HEK293 (cell line): ENCODE measurements at regions not wholly inside any gene's neighbourhood (a gene's known extent, or its start where the extent isn't known, plus 50 kb on each side); places are given as distances from the start of the nearest gene placed in this dataset.

ENCODE experiments used
- CTCF ChIA-PET: fragments of 350-600 bp; formaldehyde crosslinking; extraction: SDS; loops from one replicate; lab custom pipeline; 2021; ENCODE audit warnings: antibody characterized with exemption; lab: Yijun Ruan, JAX
- POLR2A ChIA-PET: fragments of 300-600 bp; formaldehyde crosslinking; extraction: SDS; loops from one replicate; lab custom pipeline; 2020; ENCODE audit warnings: antibody characterized with exemption, inconsistent platforms; lab: Yijun Ruan, JAX
- H3K27ac ChIP-seq: fragments of 200-500 bp; sonication (Bioruptor generic); 2 replicates; pipeline ENCODE4 v1.5.1; 2014; ENCODE audit warnings: low read depth, low read length, control low read depth, inconsistent platforms; ENCODE audit errors: extremely low read depth
- H3K36me3 ChIP-seq, 2 experiments: fragments of 200-500 bp in 1 of 2; sonication (Bioruptor generic) in 1 of 2; 1 replicate in 1 of 2; 2 replicates in 1 of 2; pipeline ENCODE4 v1.5.1; 2014 to 2017; ENCODE audit warnings: inconsistent platforms in 2 of 2, low read length in 2 of 2; ENCODE audit not compliant: control insufficient read depth in 2 of 2, insufficient read depth in 1 of 2
- H3K4me1 ChIP-seq: fragments of 200-500 bp; sonication (Bioruptor generic); 2 replicates; pipeline ENCODE4 v1.5.1; 2014; ENCODE audit warnings: mild to moderate bottlenecking, low read length, inconsistent platforms; ENCODE audit not compliant: control insufficient read depth, insufficient read depth
- H3K4me3 ChIP-seq: 2 replicates; pipeline ENCODE4 v1.5.1; 2011; ENCODE audit warnings: low read depth, mild to moderate bottlenecking, control low read depth, low read length, moderate library complexity
- H3K9me3 ChIP-seq: fragments of 200-500 bp; sonication (Bioruptor generic); 2 replicates; pipeline ENCODE4 v1.5.1; 2014; ENCODE audit warnings: low read depth, low read length, inconsistent platforms; ENCODE audit not compliant: control insufficient read depth, insufficient read depth
- ATF2 ChIP-seq: fragments of 450-650 bp; formaldehyde crosslinking; IDR thresholded peaks from 2 replicates; pipeline ENCODE4 v1.5.1; 2016; ENCODE audit warnings: missing biosample characterization, missing genetic modification characterization, low read depth
- BCL6B ChIP-seq: fragments of 450-650 bp; formaldehyde crosslinking; IDR thresholded peaks from 2 replicates; pipeline ENCODE4 v1.5.1; 2017; ENCODE audit warnings: missing biosample characterization, missing genetic modification characterization
- REST ChIP-seq: fragments of 450-650 bp; formaldehyde crosslinking; IDR thresholded peaks from 2 replicates; pipeline ENCODE4 v1.5.1; 2016; ENCODE audit warnings: missing biosample characterization, missing genetic modification characterization
- TRIM28 ChIP-seq: IDR thresholded peaks from 2 replicates; pipeline ENCODE4 v1.6.1; 2011; ENCODE audit warnings: low read length, control low read depth, borderline replicate concordance
- ZBTB6 ChIP-seq: fragments of 450-650 bp; formaldehyde crosslinking; IDR thresholded peaks from 2 replicates; pipeline ENCODE4 v1.5.1; 2017; ENCODE audit warnings: missing biosample characterization, missing genetic modification characterization
- ZBTB8A ChIP-seq: fragments of 450-650 bp; formaldehyde crosslinking; IDR thresholded peaks from 2 replicates; pipeline ENCODE4 v1.5.1; 2016; ENCODE audit warnings: missing biosample characterization, missing genetic modification characterization
- ZNF157 ChIP-seq: fragments of 450-650 bp; formaldehyde crosslinking; IDR thresholded peaks from 2 replicates; pipeline ENCODE4 v1.5.1; 2016; ENCODE audit warnings: missing biosample characterization, missing genetic modification characterization
- ZNF169 ChIP-seq: fragments of 450-650 bp; formaldehyde crosslinking; IDR thresholded peaks from 2 replicates; pipeline ENCODE4 v1.5.1; 2016; ENCODE audit warnings: missing biosample characterization, missing genetic modification characterization
- ZNF23 ChIP-seq: fragments of 450-650 bp; formaldehyde crosslinking; IDR thresholded peaks from 2 replicates; pipeline ENCODE4 v1.5.1; 2016; ENCODE audit warnings: missing biosample characterization, missing genetic modification characterization, borderline replicate concordance
- ZNF398 ChIP-seq: fragments of 450-650 bp; formaldehyde crosslinking; IDR thresholded peaks from 2 replicates; pipeline ENCODE4 v1.5.1; 2017; ENCODE audit warnings: missing biosample characterization, missing genetic modification characterization
- ZNF513 ChIP-seq: fragments of 450-650 bp; IDR thresholded peaks from 2 replicates; pipeline ENCODE4 v1.5.1; 2018; ENCODE audit warnings: missing biosample characterization, missing genetic modification characterization
- ZNF514 ChIP-seq: fragments of 450-650 bp; formaldehyde crosslinking; IDR thresholded peaks from 2 replicates; pipeline ENCODE4 v1.5.1; 2016; ENCODE audit warnings: missing biosample characterization, missing genetic modification characterization
- ZNF544 ChIP-seq: fragments of 450-650 bp; formaldehyde crosslinking; IDR thresholded peaks from 2 replicates; pipeline ENCODE4 v1.5.0; 2017; ENCODE audit warnings: missing biosample characterization, missing genetic modification characterization
- ZNF624 ChIP-seq: fragments of 450-650 bp; formaldehyde crosslinking; IDR thresholded peaks from 2 replicates; pipeline ENCODE4 v1.5.1; 2017; ENCODE audit warnings: missing biosample characterization, missing genetic modification characterization
- ZNF645 ChIP-seq: fragments of 450-650 bp; formaldehyde crosslinking; IDR thresholded peaks from 2 replicates; pipeline ENCODE4; 2016; ENCODE audit warnings: missing biosample characterization, missing genetic modification characterization
- ZNF677 ChIP-seq: fragments of 450-650 bp; IDR thresholded peaks from 2 replicates; pipeline ENCODE4 v1.5.0; 2018; ENCODE audit warnings: missing biosample characterization, mild to moderate bottlenecking, missing genetic modification characterization, moderate library complexity
- ZNF777 ChIP-seq: fragments of 450-650 bp; formaldehyde crosslinking; IDR thresholded peaks from 2 replicates; pipeline ENCODE4 v1.5.1; 2017; ENCODE audit warnings: missing biosample characterization, missing genetic modification characterization, borderline replicate concordance
- ZNF843 ChIP-seq: fragments of 450-650 bp; formaldehyde crosslinking; IDR thresholded peaks from 2 replicates; pipeline ENCODE4 v1.5.1; 2016; ENCODE audit warnings: missing biosample characterization, missing genetic modification characterization

GRCh38 chr11:133586903-133587517 is 54.7 kb upstream of the OPCML start:
- ChIA-PET POLR2A (no interaction called here), CTCF (no interaction called here)
- no peak overlapping the region for H3K4me3 ChIP-seq
- H3K4me1 ChIP-seq, result no peaks in the 10 kb centered on the region
- H3K27ac ChIP-seq, result no peak overlapping the region
- no peaks in the 10 kb centered on the region for H3K9me3 ChIP-seq
- TF ChIP-seq ZNF398 (no peak), ATF2 (peak; percentile 10; the same call in 1 of the 2 replicates), ZNF513 (tag by site-specific recombination) (peak; percentile 88)
- H3K36me3 ChIP-seq, result no peaks in the 10 kb centered on the region

- no peaks in the 10 kb centered on the region for H3K9me3 ChIP-seq
- H3K4me1 ChIP-seq, result no peaks in the 10 kb centered on the region
- ChIA-PET CTCF (no interaction called here), POLR2A (no interaction called here)
- no peaks in the 10 kb centered on the region for H3K36me3 ChIP-seq
- no peak overlapping the region for H3K27ac ChIP-seq
- H3K4me3 ChIP-seq, result no peak overlapping the region
- TF ChIP-seq ZNF514 (tag by site-specific recombination), result no peak
- no peak for TF ChIP-seq ZNF544 (tag by site-specific recombination)
- TF ChIP-seq ZNF777 (tag by site-specific recombination), result no peak
- no peak for TF ChIP-seq ZNF677 (tag by site-specific recombination)
- TF ChIP-seq ZNF169 (tag by site-specific recombination), result no peak
- no peak for TF ChIP-seq ZBTB8A (tag by site-specific recombination)
- TF ChIP-seq ZNF843 (tag by site-specific recombination), result no peak
- no peak for TF ChIP-seq ZNF23 (tag by site-specific recombination)
- TF ChIP-seq BCL6B (tag by site-specific recombination), result no peak
- no peak for TF ChIP-seq ZNF624 (tag by site-specific recombination)
- no peak for TF ChIP-seq ZNF645
- no peak for TF ChIP-seq ZNF157 (tag by site-specific recombination)
- no peak for TF ChIP-seq REST (tag by site-specific recombination)
- TF ChIP-seq ZBTB6 (tag by site-specific recombination), result no peak
- no peak for TF ChIP-seq TRIM28
Measured at GRCh38 chr11:133582750-133583149, 50.4 kb upstream of the OPCML start.
